Myocyte (in vitro differentiated cells): ENCODE measurements at regions not wholly inside any gene's neighbourhood (a gene's known extent, or its start where the extent isn't known, plus 50 kb on each side); places are given as distances from the start of the nearest gene placed in this dataset.

Experiments
- DNase-seq: peaks from one replicate; pipeline ENCODE4 v3.0.0-alpha.2; 2012; ENCODE audit warnings: low read depth

DNA sequence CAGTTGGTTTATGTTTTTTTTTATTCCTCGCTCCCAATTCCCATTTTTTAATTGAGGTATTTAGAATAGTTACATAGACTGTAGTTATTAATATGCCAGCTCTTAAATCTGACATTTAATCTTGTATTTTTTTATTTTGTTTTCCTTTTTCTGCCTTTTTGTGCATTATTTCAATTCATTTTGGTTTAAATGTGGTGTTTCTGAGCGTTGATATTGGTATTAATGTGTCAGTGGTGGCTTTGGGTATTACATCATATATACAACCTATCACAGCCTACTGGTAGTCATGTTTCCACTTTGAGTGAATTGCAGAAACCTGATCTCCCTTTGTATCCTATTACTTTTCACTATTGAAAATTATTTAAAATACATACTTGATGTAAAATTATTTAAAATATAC, 1027.3 kb downstream of the KCNT2 start:
- no peak for DNase-seq

DNA sequence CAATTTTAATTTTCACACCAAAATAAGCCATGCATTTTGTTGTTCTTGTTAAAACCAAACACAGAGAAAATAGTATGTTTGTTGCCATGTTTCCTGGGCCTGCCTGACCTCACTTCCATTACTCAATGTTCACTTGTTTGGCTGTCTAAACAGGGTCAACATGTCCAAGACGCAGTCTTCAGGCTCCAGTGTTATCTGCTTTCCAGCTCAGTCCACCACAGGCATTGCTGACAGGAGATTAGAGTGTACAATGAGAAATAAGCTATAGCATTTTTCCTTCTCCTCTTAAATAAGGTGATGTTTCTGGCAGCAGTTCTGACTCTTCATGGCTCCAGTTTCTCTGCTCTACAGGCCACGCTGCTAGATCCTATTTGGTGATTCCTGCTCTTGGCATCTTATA, 1030.5 kb downstream of the KCNT2 start:
- no peak for DNase-seq

DNA sequence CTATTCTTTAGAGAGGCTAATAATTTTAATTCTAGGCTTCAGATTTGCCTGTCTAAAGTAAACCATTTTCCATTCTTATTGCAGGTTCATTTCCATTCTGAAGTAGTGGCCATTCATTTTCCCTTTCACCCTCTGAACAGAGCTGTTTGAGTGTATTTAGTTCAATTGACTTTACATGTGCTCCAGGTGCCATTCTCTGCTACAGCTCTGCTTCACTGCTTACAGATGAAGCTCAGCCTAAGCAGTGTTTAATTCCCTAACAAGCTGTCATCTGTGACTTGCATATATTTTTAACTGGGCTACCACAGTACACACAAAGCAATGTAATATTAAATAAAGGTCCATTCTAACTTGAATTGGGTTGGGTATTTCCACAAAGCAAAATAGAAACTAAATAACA, 1031.6 kb downstream of the KCNT2 start:
- no peak for DNase-seq

DNA sequence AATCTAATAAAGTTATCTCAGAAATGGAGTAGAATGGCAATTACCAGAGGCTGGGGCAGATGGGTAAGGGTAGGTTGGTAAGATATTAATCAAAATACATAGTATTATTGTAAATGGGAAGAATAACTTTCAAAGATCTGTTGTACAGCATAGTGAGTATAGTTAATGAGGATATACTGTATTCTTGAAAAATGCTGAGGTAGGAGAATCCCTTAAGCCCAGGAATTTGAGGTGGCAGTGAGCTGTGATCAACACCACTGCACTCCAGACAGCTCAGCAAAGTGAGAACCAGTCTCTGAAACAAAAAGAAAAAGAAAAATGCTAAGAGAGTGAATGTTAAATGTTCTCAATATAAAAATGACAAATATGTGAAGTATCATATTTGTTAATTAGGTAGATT, 1033.7 kb downstream of the KCNT2 start:
- no peak for DNase-seq

DNA sequence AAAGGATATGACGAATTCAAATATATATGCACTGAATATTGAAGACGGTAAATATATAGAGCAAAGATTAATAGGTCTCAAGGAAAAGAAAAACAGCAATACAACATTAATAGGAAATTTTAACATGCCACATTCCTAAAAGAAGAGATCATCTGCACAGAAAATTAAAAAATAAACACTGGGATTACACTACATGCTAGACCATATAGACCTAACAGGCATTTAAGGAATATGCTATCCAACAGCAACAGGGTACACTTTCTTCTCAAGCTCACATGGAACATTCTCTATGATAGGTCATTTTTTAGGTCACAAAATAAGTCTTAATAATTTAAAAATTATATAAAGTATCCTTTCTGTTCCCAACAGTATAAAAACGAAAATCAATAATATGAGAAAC, 1038.3 kb downstream of the KCNT2 start:
- DNase-seq: no peak

DNA sequence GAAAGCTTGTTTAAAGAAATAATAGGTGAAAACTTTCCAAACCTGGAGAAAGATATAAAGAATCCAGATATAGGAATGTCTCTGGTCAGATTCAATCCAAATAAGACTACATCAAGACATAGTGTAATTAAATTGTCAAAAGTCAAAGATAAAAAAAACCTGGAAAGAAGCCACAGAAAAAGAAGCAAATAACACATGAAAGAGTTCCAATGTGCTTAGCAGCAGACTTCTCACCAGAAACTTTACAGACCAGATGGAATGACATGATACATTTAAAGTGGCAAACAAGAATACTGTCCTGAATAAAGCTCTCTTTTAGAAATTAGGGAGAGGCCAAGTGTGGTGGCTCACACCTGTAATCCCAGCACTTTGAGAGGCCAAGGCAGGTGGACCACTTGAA, 1039.9 kb downstream of the KCNT2 start:
- DNase-seq: no peak

DNA sequence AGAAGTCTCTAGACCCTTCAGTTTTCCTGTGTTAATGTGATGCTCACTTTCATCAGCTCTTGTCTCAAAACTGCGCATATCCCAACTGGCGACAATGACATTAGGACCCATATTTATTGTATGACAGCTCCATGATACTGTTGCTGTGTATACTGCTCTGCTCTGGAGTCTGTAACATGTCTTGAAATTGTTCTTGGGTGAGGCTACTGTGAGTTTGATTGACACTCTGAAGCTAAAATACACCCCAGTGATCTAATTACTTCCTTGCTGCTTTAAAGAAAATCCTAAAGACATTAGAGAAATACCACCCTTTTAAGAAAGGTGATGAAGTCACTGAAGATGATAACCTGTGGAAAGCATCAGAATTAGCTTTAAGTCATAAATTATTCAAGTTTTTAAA, 1046.2 kb downstream of the KCNT2 start:
- no peak for DNase-seq

DNA sequence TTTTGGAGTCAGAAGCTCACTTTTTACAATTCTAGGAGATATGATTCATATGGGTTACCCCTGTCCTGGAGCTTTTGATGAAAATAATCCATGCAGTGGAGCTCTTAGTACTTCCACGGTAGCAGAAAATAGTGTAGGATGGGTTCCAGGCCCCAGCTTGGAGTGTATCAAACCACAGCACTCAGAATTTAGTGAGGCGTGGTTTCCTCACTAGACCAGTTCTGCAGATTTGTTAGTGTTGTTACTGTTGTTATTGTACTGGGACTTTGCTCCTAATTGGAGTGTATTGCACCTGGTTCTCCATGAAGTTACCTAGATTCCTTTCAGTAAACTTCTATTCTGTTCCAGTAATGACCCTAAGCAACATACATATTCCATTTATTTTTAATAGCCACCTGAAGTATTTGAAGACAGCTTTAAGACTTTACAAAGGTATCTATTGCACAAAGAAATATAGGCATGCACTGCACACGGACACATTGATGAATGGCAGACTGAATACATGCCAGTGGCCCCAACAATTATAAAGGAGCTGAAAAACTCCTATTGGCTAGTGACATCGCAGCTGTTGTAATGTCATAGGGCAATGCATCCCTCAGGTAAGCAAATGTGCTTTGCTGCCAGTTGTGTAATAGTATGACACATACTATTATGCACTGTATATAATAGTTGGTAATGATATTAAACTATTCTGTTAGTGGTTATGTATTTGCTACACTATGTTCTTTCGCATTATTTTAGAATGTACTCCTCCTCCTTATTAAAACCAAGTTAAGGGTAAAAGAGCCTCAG, 1058.0 kb downstream of the KCNT2 start:
- DNase-seq: no peak

DNA sequence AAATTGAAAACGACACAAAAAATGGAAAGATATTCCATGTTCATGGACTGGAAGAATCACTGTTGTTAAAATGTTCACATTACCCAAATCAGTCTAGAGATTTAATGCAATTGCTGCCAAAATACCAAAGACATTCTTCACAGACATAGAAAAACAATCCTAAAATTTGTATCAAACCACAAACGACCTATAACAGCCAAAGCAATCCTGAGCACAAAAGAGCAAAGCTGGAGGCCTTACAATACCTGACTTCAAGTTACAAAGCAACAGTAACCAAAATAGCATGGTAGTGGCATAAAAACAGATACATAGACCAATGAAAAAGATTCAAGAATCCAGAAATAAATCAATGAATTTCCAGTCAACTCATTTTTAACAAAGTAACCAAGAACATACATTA, 1077.3 kb downstream of the KCNT2 start:
- DNase-seq: no peak

DNA sequence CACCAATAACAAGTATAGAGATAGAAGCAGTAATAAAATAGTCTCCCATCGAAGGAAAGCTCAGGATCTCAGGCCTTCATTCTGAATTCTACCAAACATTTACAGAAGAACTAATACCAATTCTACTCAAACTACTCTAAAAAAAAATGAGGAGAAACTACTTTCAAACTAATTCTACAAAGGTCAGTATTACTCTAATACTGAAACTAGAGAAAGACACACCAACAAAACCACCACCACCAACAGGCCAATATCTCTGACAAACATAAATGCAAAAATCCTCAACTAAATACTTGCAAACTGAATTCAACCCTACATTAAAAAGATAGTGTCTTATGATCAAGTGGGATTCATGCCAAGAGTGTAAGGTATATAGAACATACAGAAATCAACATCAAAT, 1078.4 kb downstream of the KCNT2 start:
- DNase-seq: no peak

DNA sequence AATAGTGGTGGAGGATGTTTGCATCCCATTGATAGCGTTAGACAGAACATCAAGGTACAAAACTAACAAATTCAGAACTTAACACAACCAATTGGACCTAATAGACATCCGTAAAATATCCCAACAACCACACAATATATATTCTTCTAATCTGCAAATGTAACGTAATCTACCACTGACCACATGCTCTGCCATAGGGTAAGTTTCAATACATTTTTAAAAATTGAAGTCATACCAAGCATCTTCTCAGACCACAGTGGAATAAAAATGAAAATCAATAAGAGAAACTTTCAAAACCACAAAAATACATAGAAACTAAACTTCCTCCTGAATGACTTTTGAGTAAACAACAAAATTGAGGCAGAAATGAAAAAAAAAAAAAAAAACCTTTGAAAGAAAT, 1087.5 kb downstream of the KCNT2 start:
- DNase-seq: no peak

DNA sequence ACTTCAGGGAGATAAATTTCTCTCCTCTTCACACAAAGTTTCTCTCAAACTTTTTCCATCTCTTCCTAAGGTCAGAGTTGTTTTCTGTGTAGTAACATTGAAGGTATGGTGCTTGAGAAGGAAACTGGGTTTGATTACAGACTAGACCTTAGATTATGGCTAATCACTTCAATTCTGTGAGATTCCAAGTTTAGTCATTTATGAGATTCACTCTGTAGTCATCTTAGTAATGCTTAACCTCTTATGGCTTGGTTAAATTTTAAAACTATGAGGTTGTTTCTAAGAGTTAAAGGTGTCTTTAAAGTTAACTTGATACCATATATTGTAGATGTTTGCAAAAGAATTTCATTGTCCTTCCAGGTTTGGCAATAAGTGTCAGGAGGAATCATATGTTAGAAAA, 1092.2 kb downstream of the KCNT2 start:
- no peak for DNase-seq

DNA sequence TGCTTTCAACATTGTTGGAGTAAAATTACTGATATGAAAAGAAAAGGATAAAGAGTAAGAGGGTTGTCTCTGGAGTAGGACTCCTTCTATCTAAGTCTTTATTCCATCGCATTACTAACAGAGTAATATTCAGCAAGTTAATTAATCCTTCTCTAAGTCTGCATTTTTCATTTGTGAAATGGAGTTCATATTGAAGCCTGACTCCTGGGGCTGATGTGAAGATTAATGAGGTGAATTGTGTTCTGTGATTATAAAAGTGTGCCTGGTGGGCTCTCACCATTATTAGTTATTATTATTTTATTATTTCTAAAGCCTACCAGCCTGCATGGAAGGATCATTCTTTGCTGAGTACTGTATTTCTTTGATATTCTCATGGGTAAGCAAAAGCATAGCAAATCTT, 1096.7 kb downstream of the KCNT2 start:
- DNase-seq: no peak

DNA sequence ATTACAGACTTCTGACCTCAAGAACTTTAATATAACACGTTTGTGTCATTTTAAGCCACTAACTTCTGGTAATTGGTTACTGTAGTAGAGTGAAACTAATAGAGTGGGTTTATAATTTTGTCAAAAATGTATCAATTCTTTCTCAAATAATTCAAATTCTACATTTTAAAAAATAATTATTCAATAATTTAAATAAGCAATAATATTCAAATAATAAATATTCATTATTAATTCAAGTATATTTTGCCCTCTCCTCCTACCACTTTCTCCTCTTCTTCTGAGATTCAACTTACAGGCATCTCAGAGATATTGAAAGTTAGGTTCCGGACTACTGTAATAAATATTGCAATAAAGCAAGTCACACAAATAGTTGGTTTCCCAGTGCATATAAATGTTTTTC, 1107.1 kb downstream of the KCNT2 start:
- DNase-seq: no peak

DNA sequence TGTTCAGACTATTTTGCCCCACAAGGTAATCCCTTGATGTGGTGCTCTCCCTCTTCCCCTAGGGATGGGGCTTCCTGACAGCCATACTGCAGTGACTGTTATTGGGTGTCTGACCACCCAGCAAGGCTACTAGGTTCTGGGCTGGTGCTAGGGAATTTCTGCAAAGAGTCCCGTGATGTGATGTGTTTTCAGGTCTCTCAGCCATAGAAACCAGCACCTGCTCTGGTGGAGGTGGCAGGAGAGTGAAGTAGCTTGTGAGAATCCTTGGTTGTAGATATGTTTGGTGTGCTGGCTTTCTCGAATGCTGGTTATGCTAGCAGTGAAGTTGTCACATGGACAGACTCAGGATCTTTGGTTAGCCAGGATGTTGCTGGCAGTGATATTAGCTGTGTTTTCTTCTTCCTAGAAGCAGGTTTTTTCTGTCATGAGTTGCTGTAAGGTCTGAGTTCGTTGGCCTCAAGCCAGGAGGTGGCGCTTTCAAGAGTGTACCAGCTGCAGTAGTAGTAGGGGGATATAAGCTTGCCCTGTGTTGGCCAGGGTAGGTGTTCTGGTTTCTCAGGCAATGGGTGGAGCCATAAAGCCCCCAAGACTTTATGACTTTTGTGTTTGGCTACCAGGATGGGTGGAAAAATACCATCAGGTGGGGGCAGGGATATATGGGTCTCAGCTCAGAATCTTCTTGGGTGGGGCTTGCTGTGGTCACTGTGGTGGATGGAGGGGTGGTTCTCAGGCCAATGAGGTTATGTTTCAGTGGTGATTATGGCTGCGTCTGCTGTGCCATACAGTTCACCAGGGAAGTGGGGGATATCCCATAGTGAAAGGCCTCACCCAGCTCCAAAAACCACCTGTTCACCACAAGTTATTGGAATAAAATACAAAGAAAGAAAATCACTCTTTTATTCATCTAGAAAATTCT, 1112.3 kb downstream of the KCNT2 start:
- no peak for DNase-seq

DNA sequence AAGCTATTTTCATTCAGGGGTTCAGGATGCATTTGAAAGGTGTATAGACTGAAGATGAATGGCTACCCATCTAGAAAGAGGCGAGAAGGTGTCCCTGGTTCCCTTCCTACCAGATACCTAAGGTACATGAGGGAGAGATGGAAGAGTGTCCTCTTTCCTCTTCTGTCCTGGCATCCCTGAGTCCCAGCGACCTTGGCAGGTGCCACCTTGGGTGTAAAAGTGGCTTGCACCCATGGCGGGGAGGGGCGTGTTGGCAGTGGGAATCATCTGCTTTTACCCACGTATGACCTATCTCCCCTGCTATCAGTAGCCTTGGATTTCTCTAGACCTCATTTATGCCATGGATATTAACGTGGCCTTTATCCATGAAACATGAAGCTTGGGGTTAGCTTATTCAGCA, 1126.1 kb downstream of the KCNT2 start:
- no peak for DNase-seq

DNA sequence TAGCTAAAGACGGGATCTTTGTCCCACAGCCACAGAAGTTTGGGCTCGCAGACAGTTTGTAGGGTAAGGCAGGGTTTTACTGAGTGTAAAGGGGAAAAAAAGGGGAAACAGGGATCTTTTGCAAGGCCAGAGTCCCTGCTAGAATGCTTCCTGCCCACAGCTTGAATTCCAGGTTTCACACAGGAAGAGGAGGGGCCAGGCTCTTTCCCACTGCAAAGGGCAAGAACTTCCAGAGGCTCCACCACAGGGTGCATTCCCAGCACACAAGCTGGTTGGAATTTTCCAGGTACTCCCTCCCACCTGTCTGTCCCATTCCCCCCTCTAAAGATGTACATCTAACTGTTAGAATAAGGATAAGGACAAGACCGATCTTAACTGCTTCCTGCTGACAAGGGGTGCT, 1126.9 kb downstream of the KCNT2 start:
- DNase-seq: no peak

DNA sequence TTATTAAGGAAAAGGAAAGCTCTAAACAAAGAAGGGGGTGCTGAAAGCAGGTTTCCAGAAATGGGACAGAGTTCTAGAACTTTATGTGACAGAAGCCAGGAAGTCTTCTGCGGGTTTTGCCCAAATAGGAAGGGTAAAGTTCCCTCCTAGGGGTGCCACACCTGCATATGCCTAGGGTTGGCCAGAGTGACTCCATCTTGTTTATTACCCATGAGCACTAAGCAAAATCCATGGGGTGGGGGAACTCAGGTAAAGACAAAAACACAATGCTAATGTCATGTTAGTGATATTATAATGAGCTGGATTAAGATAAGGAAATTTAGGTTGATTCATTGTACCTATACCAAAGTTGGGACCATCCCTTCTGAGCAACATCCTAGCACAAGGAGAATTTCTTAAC, 1132.7 kb downstream of the KCNT2 start:
- DNase-seq: no peak

DNA sequence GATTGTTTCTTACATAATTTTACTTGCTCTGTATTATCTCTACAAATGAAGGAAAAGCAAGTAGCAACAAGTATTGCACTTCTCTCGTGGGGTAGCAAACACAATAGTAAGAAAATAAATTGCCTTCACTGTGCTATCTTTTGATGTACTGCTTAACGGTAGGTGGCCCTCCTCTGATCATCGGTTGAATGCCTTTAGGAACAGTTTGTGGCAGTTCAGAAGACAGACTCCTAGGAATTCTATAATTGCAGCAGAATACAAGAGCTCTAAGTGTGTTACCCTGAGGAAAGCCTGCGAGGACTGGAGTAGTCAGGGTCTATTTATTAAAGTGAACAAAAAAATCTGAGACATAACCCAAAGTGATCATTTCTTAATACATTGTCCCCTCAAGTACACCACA, 1135.9 kb downstream of the KCNT2 start:
- no peak for DNase-seq

DNA sequence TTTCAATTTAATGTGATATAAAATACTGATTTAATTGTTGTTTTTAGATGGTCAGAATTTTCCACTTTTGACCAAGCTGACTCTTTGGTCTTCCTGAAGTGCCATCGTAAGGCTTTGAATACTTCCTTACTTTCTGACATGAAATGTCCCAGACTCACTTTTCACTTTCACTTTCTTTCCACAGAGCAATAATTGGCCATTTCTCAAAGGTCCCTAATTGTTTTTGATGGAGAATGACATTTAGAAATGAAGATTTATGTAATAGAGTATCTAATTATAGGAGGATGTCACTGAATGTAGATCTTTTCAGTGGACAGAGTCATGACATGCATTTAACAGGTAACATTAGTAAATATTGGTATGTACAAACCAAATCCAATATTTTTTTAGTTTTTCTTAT, 1141.6 kb downstream of the KCNT2 start:
- DNase-seq: no peak

DNA sequence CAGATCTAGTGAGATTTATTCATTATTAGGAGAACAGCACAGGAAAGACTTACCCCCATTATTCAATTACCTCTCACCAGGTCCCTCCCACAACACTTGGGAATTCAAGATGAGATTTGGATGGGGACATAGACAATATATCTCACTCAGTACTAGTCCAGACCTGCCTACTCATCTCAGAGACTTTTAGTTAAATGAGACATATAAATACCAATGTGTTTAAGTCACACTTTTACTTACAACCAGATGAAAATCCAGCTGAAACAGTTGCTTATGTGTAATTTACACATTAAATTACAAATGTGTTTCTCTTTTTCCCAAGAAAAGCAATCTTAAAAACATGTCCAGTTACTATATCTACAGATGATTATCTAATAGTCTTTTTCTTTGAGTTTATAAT, 1145.6 kb downstream of the KCNT2 start:
- no peak for DNase-seq

DNA sequence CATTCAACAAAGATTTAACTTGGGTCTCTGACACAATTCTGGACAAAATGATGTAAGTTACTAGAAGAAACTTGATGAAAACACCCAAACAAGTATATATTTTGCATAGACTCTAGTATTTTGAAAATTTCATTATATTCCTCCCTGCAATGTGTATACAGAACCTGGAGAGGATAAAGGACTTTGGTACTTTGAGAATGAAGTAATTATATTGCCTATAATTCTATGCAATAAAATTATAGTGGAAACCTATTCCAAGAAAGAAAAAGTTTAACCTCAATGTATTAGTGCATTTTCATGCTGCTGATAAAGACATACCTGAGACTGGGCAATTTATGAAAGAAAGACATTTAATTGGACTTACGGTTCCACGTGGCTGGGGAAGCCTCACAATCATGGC, 1146.1 kb downstream of the KCNT2 start:
- DNase-seq: no peak

DNA sequence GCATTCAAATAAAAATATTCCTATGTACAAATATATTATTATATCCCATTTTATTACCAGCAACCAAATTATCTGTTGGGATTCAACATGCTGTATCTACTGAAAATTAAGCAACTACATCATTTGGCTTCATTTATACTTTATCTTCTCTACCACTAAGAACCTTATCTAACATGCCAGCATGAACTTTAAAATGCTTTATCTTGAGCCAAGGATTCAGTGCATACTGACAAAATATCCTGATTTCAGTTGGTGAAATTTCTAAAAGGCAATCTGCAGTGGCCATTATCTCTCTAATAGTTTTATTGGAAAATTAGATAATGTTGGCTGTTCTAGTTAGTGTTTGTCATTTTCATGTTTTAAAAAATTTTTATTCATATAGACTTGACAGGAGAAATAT, 1149.9 kb downstream of the KCNT2 start:
- DNase-seq: no peak
